NCI-H2196 treated with DMSO at 0.1 percent for 48 hours (cell line): ENCODE measurements at regions not wholly inside any gene's neighbourhood (a gene's known extent, or its start where the extent isn't known, plus 50 kb on each side); places are given as distances from the start of the nearest gene placed in this dataset.
"Not testable (repeated sequence)": the region's sequence is repeated elsewhere in the genome, so short reads cannot be mapped to it uniquely, and the experiment has no call there.

Experiments
- DNase-seq: peaks from one replicate; lab custom pipeline; 2025; ENCODE audit not compliant: unreplicated experiment; lab: John Stamatoyannopoulos, UW

GRCh38 chr1:30229960-30230359 lies 493.4 kb downstream of the MATN1 start:
- no peak for DNase-seq

DNA sequence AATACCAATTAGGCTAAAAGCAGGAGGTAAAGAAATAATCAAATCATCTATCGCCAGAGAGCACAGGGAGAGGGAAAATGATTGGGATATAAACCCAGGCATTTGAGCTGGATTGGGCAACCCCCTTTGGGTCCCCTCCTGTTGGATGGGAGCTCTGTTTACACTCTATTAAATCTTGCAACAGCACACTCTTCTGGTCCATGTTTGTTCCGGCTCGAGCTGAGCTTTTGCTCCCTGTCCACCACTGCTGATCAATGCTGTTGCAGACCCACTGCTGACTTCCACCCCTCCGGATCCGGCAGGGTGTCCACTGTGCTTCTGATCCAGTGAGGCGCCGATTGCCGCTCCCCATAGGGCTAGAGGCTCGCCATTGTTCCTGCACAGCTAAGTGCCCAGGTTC lies 493.8 kb downstream of the MATN1 start:
- no peak for DNase-seq

DNA sequence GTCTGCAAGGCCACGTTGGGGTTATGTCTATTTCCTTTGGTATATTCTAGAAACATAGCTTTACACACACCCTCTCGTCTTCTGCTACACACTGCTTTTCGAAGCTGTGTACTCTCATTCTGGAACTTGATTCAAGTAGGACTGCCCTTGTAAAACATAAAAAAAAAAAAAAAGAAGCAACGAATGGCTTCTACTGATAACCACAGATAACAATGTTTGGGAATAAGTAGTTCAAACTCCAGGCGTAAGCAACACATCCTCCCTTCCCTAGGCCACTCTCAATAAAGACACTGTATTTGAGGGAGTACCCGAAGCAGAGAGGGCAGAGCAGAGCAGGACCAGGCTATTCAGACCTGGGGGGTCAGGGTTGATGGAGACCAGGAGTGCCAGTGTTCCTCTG lies 496.7 kb downstream of the MATN1 start:
- DNase-seq, result no peak

GRCh38 chr1:30225357-30225756 lies 498.0 kb downstream of the MATN1 start:
- no peak for DNase-seq

GRCh38 chr1:30219675-30220074 lies 503.7 kb downstream of the MATN1 start:
- DNase-seq, result no peak

- DNase-seq, result no peak
Observed at GRCh38 chr1:30218438-30218837, 504.9 kb downstream of the MATN1 start.

DNA sequence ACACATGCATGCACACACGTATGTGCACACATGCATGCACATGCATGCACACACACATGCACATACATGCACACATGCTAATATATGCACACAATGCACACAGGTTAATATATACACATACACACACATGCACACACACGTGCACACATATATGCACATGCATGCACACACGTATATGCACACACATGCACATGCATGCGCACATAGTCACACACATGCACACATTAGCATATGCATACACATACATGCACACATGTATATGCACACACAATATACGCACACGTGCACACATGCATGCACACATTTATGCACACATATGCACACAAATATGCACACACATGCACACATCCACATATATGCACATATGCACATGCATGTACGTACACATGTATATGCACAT lies 506.8 kb downstream of the MATN1 start:
- no peak for DNase-seq

GRCh38 chr1:30213936-30214335 lies 509.4 kb downstream of the MATN1 start:
- no peak for DNase-seq

DNA sequence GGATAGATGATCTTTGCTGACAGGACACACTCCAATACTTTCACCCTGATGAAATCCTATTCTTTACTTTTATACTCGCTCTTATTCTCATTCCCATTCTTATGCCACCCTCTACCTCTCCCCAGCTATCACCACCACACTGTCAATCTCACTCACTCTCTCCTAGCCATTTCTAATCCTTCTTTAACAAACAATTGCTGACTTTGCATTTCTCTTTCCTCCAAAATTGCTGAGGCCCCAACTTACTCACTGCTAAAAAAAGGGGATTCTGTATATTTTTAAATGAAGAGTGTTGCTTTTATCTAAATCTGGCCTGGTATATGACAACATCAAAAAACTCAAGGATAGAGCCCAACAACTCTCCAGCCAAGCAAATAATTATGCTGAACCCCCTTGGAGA lies 515.4 kb downstream of the MATN1 start:
- DNase-seq, result not testable (repeated sequence)

- not testable (repeated sequence) for DNase-seq
Observed at GRCh38 chr1:30206631-30207030, 516.8 kb downstream of the MATN1 start.

- not testable (repeated sequence) for DNase-seq
Observed at GRCh38 chr1:30204916-30205315, 518.5 kb downstream of the MATN1 start.

GRCh38 chr1:30201015-30201414 lies 522.4 kb downstream of the MATN1 start:
- no peak for DNase-seq

DNA sequence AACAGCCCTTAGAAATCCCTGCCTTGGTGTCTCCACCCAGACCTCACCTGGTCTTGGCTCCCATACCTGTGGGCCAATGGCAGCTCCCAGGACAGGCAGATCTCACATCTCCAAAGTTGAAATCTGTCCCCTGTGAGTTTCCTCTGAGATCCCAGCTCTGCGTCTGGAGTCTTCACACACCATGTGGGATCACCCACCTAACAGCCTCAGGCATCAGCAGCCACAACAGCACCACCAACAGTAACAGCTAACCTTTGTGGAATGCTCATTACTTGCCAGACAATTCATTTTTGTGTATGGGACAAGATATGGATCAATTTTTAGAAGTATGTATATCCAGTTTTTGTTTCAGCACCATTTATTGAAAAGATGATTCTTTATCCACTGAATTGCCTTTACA lies 523.2 kb downstream of the MATN1 start:
- DNase-seq, result no peak

DNA sequence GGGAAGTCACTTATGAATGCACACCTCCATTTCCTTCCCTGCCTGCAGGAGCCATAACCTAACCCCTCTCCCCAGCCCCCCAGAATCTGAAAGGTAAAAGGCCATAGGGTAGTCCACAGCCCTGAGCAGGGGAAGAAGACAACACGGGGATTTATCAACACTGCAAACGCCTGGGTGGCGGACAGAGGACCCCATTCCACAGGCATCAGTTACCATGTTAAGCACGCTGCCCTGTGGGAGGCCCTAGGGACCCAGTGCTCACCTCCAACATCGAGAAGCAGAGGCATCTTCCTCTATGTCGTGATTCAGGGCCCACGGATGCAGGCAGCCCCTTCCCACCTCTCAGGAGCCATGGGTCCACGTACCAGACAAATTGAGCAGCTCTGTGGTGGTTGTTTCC lies 523.8 kb downstream of the MATN1 start:
- DNase-seq, result no peak

GRCh38 chr1:30198795-30199403 lies 524.5 kb downstream of the MATN1 start:
- no peak for DNase-seq

DNA sequence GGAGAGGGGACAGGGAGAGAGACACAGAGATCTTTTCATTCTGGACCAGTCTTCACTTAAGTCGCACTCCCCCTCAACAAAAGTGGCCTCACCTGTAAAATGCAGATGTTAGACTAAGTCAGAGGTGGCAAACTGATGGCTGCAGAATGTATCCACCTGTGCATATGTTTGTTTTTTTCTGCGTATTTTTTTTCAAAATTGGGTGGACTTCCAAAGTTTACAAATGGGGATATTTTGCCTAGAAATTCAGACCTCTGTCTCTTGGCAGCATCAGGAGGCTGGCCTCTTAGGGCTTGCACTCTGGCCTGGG lies 525.0 kb downstream of the MATN1 start:
- no peak for DNase-seq

DNA sequence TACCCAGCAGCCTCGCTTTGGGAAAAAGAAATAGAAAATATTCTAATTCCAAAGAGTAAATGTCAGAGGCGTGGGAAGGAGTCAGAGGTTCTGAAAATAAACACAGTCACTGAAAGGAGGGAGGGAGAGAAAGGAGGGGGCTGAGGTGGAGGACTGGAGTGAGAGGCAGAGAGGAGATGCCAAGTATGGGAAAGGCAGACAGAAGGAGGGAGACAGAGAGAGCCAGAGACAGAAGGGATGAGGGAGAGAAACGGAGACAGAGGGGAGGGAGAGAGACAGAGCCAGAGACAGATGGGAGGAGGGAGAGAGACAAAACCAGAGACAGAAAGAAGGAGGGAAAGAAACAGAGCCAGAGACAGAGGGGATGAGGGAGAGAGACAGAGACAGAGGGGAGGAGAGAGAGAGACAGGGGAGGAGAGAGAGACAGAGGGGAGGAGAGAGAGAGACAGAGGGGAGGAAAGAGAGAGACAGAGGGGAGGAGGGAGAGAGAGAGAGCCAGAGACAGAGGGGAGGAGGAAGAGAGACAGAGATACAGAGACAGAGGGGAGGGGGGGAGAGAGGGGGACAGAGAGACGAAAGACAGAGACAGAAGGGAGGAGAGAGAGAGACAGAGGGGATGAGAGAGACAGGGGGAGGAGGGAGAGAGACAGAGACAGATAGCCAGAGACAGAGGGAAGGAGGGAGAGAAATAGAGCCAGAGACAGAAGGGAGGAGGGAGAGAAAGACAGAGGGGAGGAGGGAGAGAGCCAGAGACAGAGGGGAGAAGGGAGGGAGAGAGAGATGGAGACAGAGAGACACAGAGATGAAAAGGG lies 525.5 kb downstream of the MATN1 start:
- no peak for DNase-seq

DNA sequence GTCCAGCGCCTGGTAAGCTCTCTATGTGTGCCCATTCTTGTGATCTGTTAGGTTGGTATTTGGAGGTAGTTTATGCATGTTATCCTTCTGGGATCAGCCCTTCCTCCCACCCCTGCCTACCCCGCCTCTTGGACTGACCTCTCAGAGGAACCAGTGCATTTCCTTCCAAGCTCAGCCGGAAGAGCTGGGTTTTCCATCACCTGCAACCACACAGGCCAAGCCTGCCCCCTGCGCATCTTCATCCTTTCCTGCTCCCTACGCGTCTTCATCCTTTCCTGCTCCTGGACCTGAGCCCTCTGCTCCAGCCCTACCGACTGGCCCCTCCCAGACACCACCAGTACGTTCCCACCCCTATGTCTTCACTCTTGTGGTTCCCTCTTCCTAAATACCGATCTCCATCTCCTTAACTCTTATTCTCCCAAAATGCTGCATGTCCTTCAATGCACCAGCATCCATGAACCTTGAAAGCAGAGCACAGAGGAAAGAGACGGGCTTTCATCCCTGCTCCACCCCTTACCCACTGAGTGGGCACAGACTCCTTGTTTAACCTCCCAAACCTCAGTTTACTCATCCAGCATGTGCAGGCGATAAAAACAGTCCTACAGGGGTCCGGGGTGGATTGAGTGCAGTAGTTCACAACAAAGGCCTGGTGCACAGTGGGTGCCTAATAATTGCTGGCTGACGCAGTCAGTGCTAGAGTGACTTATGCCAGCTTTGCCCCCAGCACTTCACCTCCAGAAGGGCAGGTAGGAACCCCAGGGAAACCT lies 526.3 kb downstream of the MATN1 start:
- DNase-seq, result no peak

- no peak for DNase-seq
Observed at GRCh38 chr1:30196457-30196856, 526.9 kb downstream of the MATN1 start.

DNA sequence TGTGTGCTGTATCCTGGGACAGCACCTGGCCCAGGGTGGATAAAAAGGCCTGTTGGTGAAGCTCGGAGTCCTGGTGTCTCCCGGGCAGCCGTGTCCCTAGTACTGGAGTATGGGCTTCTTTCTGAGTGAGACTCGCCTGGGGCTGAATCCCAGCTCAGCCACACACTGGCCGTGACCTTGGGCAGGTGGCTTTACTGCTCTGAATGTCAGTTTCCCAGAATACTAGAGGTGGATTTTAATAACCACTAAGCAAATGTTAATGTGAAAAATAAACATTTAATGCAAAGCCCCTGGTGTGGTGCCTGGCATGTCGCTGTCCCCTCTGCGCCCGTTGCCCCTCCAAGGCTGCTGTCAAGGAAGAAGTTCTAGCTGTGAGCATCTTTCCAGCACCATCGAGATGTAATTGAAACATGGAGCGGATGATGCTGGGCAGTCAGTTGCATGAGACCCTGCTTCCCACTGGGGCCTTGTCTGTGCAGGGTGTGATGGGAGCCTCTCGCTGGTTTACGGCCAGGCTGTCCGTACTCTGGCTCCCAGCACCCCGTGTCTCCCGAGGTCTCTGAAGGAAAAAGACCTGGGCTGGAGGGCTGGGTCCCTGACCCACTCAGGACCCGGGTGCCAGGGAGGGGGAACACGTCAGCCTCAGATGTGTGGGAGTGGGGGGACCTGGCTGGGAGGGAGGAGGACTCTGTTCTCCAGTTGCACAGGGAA lies 527.8 kb downstream of the MATN1 start:
- DNase-seq, result no peak

DNA sequence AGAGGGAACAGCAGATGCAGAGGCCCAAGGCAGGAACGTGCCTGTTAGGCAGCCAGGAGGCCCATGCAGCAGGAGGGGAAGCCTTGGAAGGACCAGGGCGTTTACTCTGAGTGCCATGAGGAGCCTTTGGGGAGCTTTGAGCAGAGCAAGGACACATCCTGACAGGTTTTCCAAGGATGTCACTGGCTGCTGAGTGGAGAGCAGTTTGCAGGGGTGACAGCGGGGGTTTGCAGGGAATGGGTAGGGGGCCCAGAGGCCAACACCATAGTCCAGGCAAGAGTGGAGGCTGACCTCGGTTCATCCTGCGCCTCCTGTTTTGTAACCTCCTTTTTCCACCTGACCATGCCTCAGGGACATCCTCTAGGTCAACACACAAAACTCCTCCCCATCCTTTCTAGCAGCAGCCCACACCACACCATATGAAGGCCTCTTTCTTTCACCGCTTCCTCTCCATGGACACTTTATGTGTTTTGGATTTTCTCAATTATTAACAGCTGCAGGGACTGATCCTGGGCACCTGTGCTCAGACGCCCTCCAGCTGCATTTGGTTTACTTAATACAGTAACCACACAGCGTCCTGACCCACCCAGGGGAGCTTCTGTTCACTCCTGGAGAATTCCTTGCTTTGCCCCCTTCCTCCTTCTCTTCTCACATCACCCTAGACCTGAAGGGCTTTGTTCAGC lies 528.5 kb downstream of the MATN1 start:
- DNase-seq, result no peak
